ENCODE measurements at regions not wholly inside any gene's neighbourhood (a gene's known extent, or its start where the extent isn't known, plus 50 kb on each side); places are given as distances from the start of the nearest gene placed in this dataset.

DNA sequence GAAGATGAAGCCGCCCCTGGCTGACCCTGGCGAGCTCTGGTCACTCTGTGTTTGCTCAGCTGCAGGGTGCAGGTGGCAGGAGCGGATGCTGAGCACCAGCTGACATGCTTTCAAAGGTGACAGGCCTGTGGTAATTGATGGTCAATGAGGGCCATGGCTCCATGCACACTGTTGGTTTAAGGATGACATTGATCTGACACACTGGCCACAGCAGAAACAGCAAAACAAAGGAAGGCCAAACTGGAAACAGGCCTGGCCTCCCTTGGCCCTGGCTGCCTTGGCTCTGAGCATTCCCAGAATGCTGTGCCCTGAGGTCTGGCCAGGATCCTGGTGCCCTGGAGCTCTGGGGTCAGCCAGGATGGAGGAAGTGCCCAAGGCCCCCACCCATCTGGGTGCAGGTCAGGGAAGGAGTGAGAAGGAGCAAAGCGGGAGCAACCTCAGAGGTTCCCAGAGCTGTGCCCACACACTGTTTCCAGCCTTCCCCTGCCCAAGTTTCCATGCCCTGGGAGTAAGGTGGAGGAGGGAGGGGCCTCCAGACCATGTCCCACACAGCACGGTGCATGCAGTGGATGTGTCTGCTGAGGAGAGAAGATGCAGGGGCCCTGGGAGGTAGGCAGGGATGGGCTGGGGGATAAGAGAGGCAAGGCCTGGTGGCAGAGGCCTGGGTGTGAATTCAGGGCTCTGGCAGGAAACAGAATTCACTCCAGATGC is 302.2 kb downstream of the RPS24 start:
- CTCF ChIA-PET: no interaction called here
- DNase-seq (ENCODE audit: low spot score): no peak
- Histone ChIP-seq H3K27me3 (replicated peaks; ENCODE audit: insufficient read depth, low read depth, low read length, poor library complexity) (no peaks in the 10 kb centered on the region), H3K27ac (ENCODE audit: low read depth, low read length, poor library complexity, severe bottlenecking) (no peak overlapping the region), H3K36me3 (ENCODE audit: insufficient read depth, low read length, poor library complexity, severe bottlenecking) (no peaks in the 10 kb centered on the region), H3K9me3 (ENCODE audit: low read depth, low read length, poor library complexity, severe bottlenecking) (no peaks in the 10 kb centered on the region), H3K4me3 (ENCODE audit: low read depth, low read length, poor library complexity, severe bottlenecking) (no peak overlapping the region), H3K4me1 (ENCODE audit: insufficient read depth, low read length, poor library complexity, severe bottlenecking) (no peaks in the 10 kb centered on the region)
- intact Hi-C loops (cut with micrococcal nuclease; ENCODE audit: unreplicated experiment): no loop called here
- no TSS peak for BruUV-seq (replicated peaks)
- POLR2A ChIA-PET (ENCODE audit: low non-redundant PET): no interaction called here
- TF ChIP-seq, protein P1, sequence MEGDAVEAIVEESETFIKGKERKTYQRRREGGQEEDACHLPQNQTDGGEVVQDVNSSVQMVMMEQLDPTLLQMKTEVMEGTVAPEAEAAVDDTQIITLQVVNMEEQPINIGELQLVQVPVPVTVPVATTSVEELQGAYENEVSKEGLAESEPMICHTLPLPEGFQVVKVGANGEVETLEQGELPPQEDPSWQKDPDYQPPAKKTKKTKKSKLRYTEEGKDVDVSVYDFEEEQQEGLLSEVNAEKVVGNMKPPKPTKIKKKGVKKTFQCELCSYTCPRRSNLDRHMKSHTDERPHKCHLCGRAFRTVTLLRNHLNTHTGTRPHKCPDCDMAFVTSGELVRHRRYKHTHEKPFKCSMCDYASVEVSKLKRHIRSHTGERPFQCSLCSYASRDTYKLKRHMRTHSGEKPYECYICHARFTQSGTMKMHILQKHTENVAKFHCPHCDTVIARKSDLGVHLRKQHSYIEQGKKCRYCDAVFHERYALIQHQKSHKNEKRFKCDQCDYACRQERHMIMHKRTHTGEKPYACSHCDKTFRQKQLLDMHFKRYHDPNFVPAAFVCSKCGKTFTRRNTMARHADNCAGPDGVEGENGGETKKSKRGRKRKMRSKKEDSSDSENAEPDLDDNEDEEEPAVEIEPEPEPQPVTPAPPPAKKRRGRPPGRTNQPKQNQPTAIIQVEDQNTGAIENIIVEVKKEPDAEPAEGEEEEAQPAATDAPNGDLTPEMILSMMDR (conservative IDR thresholded peaks at IDR 0.05; ENCODE audit: low read depth, low read length): no peak
- no peak for TF ChIP-seq EZH2 (IDR thresholded peaks at IDR 0.05; ENCODE audit: borderline replicate concordance, low read depth, low read length, poor library complexity, severe bottlenecking)

- POLR2A ChIA-PET (ENCODE audit: low non-redundant PET): interaction anchor here (0.7 kb wide), 1 partner anchor 1037 kb away, joined by 3 read pairs; no protein-coding TSS in a partner anchor
Measured at GRCh38 chr10:78336402-78336791, 302.7 kb downstream of the RPS24 start.

DNA sequence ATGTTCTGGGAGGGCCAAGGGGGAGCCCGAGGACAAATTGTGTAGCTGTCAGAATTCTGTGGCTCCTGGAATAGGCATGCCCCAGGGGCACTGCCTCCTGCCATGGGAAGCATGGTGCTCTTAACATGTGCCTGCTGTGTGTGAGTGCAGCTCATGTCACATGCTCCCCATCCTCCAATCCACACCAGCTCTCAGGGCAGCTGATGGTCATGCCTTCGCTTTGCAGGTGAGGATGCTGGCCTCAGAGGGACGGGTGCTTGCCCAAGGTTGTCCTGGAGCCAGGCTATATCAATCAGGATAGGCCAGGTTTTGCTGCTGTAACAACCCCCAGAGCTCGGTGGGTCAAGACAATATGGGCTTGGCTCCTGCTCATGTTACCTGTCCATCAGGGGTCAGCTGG is 303.4 kb downstream of the RPS24 start:
- Histone ChIP-seq H3K4me3 (ENCODE audit: low read depth, low read length, poor library complexity, severe bottlenecking) (no peak overlapping the region), H3K9me3 (ENCODE audit: low read depth, low read length, poor library complexity, severe bottlenecking) (no peaks in the 10 kb centered on the region), H3K27me3 (replicated peaks; ENCODE audit: insufficient read depth, low read depth, low read length, poor library complexity) (no peaks in the 10 kb centered on the region), H3K27ac (ENCODE audit: low read depth, low read length, poor library complexity, severe bottlenecking) (no peak overlapping the region), H3K4me1 (ENCODE audit: insufficient read depth, low read length, poor library complexity, severe bottlenecking) (no peaks in the 10 kb centered on the region), H3K36me3 (ENCODE audit: insufficient read depth, low read length, poor library complexity, severe bottlenecking) (no peaks in the 10 kb centered on the region)
- ChIA-PET CTCF (no interaction called here), POLR2A (ENCODE audit: low non-redundant PET) (interaction anchor here (0.7 kb wide), 1 partner anchor 1037 kb away, joined by 3 read pairs; no protein-coding TSS in a partner anchor)
- intact Hi-C loops (cut with micrococcal nuclease; ENCODE audit: unreplicated experiment): no loop called here
- TF ChIP-seq, protein P1 (conservative IDR thresholded peaks at IDR 0.05; ENCODE audit: low read depth, low read length): no peak
- TF ChIP-seq EZH2 (IDR thresholded peaks at IDR 0.05; ENCODE audit: borderline replicate concordance, low read depth, low read length, poor library complexity, severe bottlenecking): no peak
- DNase-seq (ENCODE audit: low spot score): no peak
- BruUV-seq (replicated peaks): no TSS peak

More at GRCh38 chr10:78336402-78336791, 302.7 kb downstream of the RPS24 start:
- Histone ChIP-seq H3K27ac (ENCODE audit: low read depth, low read length, poor library complexity, severe bottlenecking) (no peak overlapping the region), H3K36me3 (ENCODE audit: insufficient read depth, low read length, poor library complexity, severe bottlenecking) (no peaks in the 10 kb centered on the region), H3K4me3 (ENCODE audit: low read depth, low read length, poor library complexity, severe bottlenecking) (no peak overlapping the region), H3K9me3 (ENCODE audit: low read depth, low read length, poor library complexity, severe bottlenecking) (no peaks in the 10 kb centered on the region), H3K27me3 (replicated peaks; ENCODE audit: insufficient read depth, low read depth, low read length, poor library complexity) (no peaks in the 10 kb centered on the region), H3K4me1 (ENCODE audit: insufficient read depth, low read length, poor library complexity, severe bottlenecking) (no peaks in the 10 kb centered on the region)
- BruUV-seq (replicated peaks): no TSS peak
- CTCF ChIA-PET: no interaction called here
- TF ChIP-seq, protein P1 (conservative IDR thresholded peaks at IDR 0.05; ENCODE audit: low read depth, low read length): no peak
- TF ChIP-seq EZH2 (IDR thresholded peaks at IDR 0.05; ENCODE audit: borderline replicate concordance, low read depth, low read length, poor library complexity, severe bottlenecking): no peak
- DNase-seq (ENCODE audit: low spot score): no peak
- intact Hi-C loops (cut with micrococcal nuclease; ENCODE audit: unreplicated experiment): no loop called here
